ENCODE measurements at regions not wholly inside any gene's neighbourhood (a gene's known extent, or its start where the extent isn't known, plus 50 kb on each side); places are given as distances from the start of the nearest gene placed in this dataset.

DNA sequence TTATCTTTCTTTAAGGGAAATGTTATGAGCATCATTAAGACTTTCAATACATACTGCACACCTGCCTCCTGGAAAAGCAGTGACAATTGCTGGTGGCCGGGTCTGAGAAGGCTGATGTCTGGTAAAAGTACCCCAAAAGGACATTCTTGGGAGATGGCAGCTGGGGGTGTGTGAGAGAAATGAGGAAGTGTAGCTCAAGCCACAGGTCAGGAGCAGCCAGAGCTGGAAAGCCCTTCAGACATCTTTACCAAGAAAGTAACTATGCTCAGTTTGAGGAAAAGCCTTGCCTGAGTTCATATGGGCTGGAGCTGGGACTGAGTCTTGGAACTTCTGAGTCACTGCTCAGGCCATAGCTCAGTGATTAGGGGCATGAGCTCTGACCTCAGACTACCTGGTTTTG, 94.7 kb upstream of the N4BP1 start:
- no peaks in the 10 kb centered on the region for H3K27me3 ChIP-seq (ENCODE audit: control insufficient read depth in 3 of 3, insufficient read depth in 3 of 3, low read length in 2 of 3)
- WGBS, 2 donors = 90 to 97% methylated on average over 1 of the region's 1 CpG
- TF ChIP-seq CTCF (IDR thresholded peaks at IDR 0.05; ENCODE audit: control extremely low read depth, extremely low read depth) = no peak
- H3K9ac ChIP-seq (ENCODE audit: insufficient read depth in 1 of 2, low read length in 2 of 2) = no peak overlapping the region
- H3K4me1 ChIP-seq (ENCODE audit: control insufficient read depth in 5 of 5, insufficient read depth in 5 of 5, low read length in 5 of 5) = no peaks in the 10 kb centered on the region
- no peak overlapping the region for H3K4me3 ChIP-seq
- H3K9me3 ChIP-seq (ENCODE audit: control insufficient read depth in 4 of 4, insufficient read depth in 3 of 4, low read length in 3 of 4) = peaks cover 0 to 2% (median 0%) of the 10 kb centered on the region in 4 donors
- no peaks in the 10 kb centered on the region for H3K36me3 ChIP-seq (ENCODE audit: control insufficient read depth in 4 of 4, insufficient read depth in 4 of 4, low read length in 4 of 4)
- ATAC-seq (ENCODE audit: insufficient read depth, low FRiP score) = no peak
- DNase-seq = no peak
- H3K27ac ChIP-seq (ENCODE audit: low read depth in 1 of 2, low read length in 1 of 2) = no peak overlapping the region

DNA sequence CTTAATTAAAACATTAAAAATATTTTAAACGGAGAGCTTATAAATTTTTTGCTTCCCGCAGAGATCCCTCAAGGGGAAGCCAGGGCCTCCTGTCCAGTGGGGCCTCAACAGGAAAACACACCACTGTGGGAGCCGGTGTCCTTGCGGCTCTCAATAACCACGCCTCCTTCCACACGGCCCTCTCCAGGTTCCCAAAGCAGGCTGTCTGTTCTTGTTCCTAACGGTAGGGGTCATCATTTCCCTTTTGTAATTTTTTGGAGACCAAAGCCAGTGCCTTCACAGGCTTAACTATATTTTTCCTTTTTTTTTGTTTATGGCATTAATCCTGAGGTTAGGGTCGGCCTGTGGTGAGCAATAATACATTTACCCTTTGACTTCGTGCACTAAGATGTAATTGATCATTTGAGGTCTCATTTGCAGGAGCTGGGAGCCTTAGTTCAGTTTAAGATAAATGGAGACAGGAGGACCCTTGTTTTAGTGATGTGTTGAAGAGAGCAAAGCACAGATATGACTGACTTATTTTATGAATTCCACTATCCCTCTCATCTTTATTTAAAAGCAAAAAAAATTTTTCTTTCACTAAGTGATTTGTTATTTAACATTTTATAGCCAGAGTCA, 77.5 kb upstream of the N4BP1 start:
- H3K36me3 ChIP-seq (ENCODE audit: control insufficient read depth in 4 of 4, insufficient read depth in 4 of 4, low read length in 4 of 4) = no peaks in the 10 kb centered on the region
- H3K4me3 ChIP-seq = no peak overlapping the region
- TF ChIP-seq CTCF (IDR thresholded peaks at IDR 0.05; ENCODE audit: control extremely low read depth, extremely low read depth) = peak; percentile 40
- H3K4me1 ChIP-seq (ENCODE audit: control insufficient read depth in 5 of 5, insufficient read depth in 5 of 5, low read length in 5 of 5) = no peaks in the 10 kb centered on the region
- 1 to 2% methylated on average over 9 of the region's 9 CpGs for WGBS, 2 donors
- ATAC-seq (ENCODE audit: insufficient read depth, low FRiP score) (peak; percentile 62), DNase-seq (peak; percentile 40 to 78 (median 69))
- H3K9ac ChIP-seq (ENCODE audit: insufficient read depth in 1 of 2, low read length in 2 of 2) = no peak overlapping the region
- H3K9me3 ChIP-seq (ENCODE audit: control insufficient read depth in 4 of 4, insufficient read depth in 3 of 4, low read length in 3 of 4) = no peaks in the 10 kb centered on the region
- H3K27ac ChIP-seq (ENCODE audit: low read depth in 1 of 2, low read length in 1 of 2) = no peak overlapping the region
- H3K27me3 ChIP-seq (ENCODE audit: control insufficient read depth in 3 of 3, insufficient read depth in 3 of 3, low read length in 2 of 3) = no peaks in the 10 kb centered on the region

- H3K36me3 ChIP-seq (ENCODE audit: control insufficient read depth in 4 of 4, insufficient read depth in 4 of 4, low read length in 4 of 4) = no peaks in the 10 kb centered on the region
- ATAC-seq (ENCODE audit: insufficient read depth, low FRiP score) (no peak), DNase-seq (no peak)
- no peaks in the 10 kb centered on the region for H3K4me1 ChIP-seq (ENCODE audit: control insufficient read depth in 5 of 5, insufficient read depth in 5 of 5, low read length in 5 of 5)
- H3K9ac ChIP-seq (ENCODE audit: insufficient read depth in 1 of 2, low read length in 2 of 2) = no peak overlapping the region
- H3K4me3 ChIP-seq = no peak overlapping the region
- no peak overlapping the region for H3K27ac ChIP-seq (ENCODE audit: low read depth in 1 of 2, low read length in 1 of 2)
- WGBS, 2 donors = 89 to 94% methylated on average over 2 of the region's 2 CpGs
- no peaks in the 10 kb centered on the region for H3K9me3 ChIP-seq (ENCODE audit: control insufficient read depth in 4 of 4, insufficient read depth in 3 of 4, low read length in 3 of 4)
- no peaks in the 10 kb centered on the region for H3K27me3 ChIP-seq (ENCODE audit: control insufficient read depth in 3 of 3, insufficient read depth in 3 of 3, low read length in 2 of 3)
- no peak for TF ChIP-seq CTCF (IDR thresholded peaks at IDR 0.05; ENCODE audit: control extremely low read depth, extremely low read depth)
These were observed 74.2 kb upstream of the N4BP1 start for GRCh38 chr16:48684148-48684547.

DNA sequence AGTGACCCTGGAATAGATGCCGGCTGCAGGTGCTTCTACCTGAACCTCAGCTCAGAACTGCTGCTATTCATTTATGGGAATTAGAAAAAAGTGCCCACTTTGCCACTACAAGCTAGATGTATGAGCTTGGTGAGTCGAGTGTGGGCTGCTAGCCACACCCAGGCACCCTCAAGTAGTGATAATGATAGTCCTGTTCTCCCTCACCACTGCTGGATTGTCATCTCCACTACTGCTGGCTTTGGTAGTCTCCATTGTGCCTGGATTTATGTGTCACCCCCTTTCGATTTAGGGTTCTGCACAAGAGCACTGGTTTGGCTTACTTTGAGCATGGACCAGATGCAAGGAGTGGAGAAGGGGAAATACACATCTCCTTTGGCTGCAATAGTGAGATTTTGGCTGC, 73.0 kb upstream of the N4BP1 start:
- TF ChIP-seq CTCF (IDR thresholded peaks at IDR 0.05; ENCODE audit: control extremely low read depth, extremely low read depth) = no peak
- no peak for ATAC-seq (ENCODE audit: insufficient read depth, low FRiP score)
- Histone ChIP-seq H3K36me3 (ENCODE audit: control insufficient read depth in 4 of 4, insufficient read depth in 4 of 4, low read length in 4 of 4) (no peaks in the 10 kb centered on the region), H3K27ac (ENCODE audit: low read depth in 1 of 2, low read length in 1 of 2) (no peak overlapping the region), H3K27me3 (ENCODE audit: control insufficient read depth in 3 of 3, insufficient read depth in 3 of 3, low read length in 2 of 3) (no peaks in the 10 kb centered on the region), H3K4me1 (ENCODE audit: control insufficient read depth in 5 of 5, insufficient read depth in 5 of 5, low read length in 5 of 5) (no peaks in the 10 kb centered on the region), H3K9me3 (ENCODE audit: control insufficient read depth in 4 of 4, insufficient read depth in 3 of 4, low read length in 3 of 4) (no peaks in the 10 kb centered on the region), H3K9ac (ENCODE audit: insufficient read depth in 1 of 2, low read length in 2 of 2) (no peak overlapping the region), H3K4me3 (no peak overlapping the region)
- 54 to 65% methylated on average over 3 of the region's 3 CpGs for WGBS, 2 donors
- DNase-seq = no peak
